GM23248 (cell line): ENCODE measurements at regions not wholly inside any gene's neighbourhood (a gene's known extent, or its start where the extent isn't known, plus 50 kb on each side); places are given as distances from the start of the nearest gene placed in this dataset.

ENCODE experiments used
- DNase-seq: peaks from one replicate; pipeline ENCODE4 v3.0.0-alpha.2; 2015
- H2AFZ ChIP-seq: fragments of 200-600 bp; sonication (generic); 2 replicates; pipeline ENCODE4 v1.6.1; 2016; ENCODE audit warnings: antibody characterized with exemption
- H3F3A ChIP-seq: fragments of 200-600 bp; sonication (generic); 2 replicates; pipeline ENCODE4 v1.6.1; 2016; ENCODE audit warnings: mild to moderate bottlenecking, antibody characterized with exemption, mixed run types; ENCODE audit not compliant: insufficient read depth
- H3K27ac ChIP-seq: fragments of 200-600 bp; sonication (generic); 2 replicates; pipeline ENCODE4 v1.5.1; 2016; ENCODE audit warnings: mild to moderate bottlenecking
- H3K27me3 ChIP-seq: fragments of 200-600 bp; sonication (generic); replicated peaks from 2 replicates; pipeline ENCODE4 v1.6.1; 2016; ENCODE audit warnings: mild to moderate bottlenecking; ENCODE audit not compliant: insufficient read depth
- H3K36me3 ChIP-seq: fragments of 200-600 bp; sonication (generic); 2 replicates; pipeline ENCODE4 v1.6.1; 2016; ENCODE audit warnings: low read depth, mild to moderate bottlenecking
- H3K4me1 ChIP-seq: fragments of 200-600 bp; sonication (generic); 2 replicates; pipeline ENCODE4 v1.6.1; 2016; ENCODE audit warnings: mild to moderate bottlenecking; ENCODE audit not compliant: insufficient read depth
- H3K4me2 ChIP-seq: fragments of 200-600 bp; sonication (generic); one replicate; pipeline ENCODE4 v1.6.1; 2016; ENCODE audit warnings: mild to moderate bottlenecking; ENCODE audit not compliant: unreplicated experiment
- H3K4me3 ChIP-seq: fragments of 200-600 bp; sonication (generic); 2 replicates; pipeline ENCODE4 v1.5.1; 2016; ENCODE audit warnings: mild to moderate bottlenecking
- H3K79me2 ChIP-seq: fragments of 200-600 bp; sonication (generic); 2 replicates; pipeline ENCODE4 v1.6.1; 2016; ENCODE audit warnings: mild to moderate bottlenecking; ENCODE audit not compliant: insufficient read depth
- H3K9ac ChIP-seq: fragments of 200-600 bp; sonication (generic); 2 replicates; pipeline ENCODE4 v1.6.1; 2016; ENCODE audit warnings: mild to moderate bottlenecking
- H3K9me2 ChIP-seq: fragments of 200-600 bp; sonication (generic); 2 replicates; pipeline ENCODE4 v1.6.1; 2016; ENCODE audit warnings: mixed run types, mild to moderate bottlenecking, moderate library complexity; ENCODE audit not compliant: insufficient read depth
- H3K9me3 ChIP-seq: fragments of 200-600 bp; sonication (generic); one replicate; pipeline ENCODE4 v1.6.1; 2017; ENCODE audit warnings: low read depth
- H4K20me1 ChIP-seq: fragments of 200-600 bp; sonication (generic); 2 replicates; pipeline ENCODE4 v1.6.0; 2016; ENCODE audit not compliant: insufficient read depth
- EZH2 ChIP-seq: fragments of 200-600 bp; sonication (generic); IDR thresholded peaks from 2 replicates; pipeline ENCODE4 v1.6.1; 2018; ENCODE audit warnings: antibody characterized with exemption, mild to moderate bottlenecking; ENCODE audit not compliant: insufficient read depth, poor library complexity, severe bottlenecking
- EZH2phosphoT487 ChIP-seq: fragments of 200-600 bp; sonication (generic); IDR thresholded peaks from 2 replicates; pipeline ENCODE4 v1.6.1; 2018; ENCODE audit warnings: antibody characterized with exemption, moderate library complexity, mild to moderate bottlenecking, low read depth; ENCODE audit not compliant: insufficient read depth
- WGBS, 2 experiments: methylation state at CpG; one replicate each; pipeline ENCODE4 v1.1.6; 2015 to 2017; ENCODE audit warnings: low lambda C conversion rate in 2 of 2, low coverage in 1 of 2; ENCODE audit errors: missing lambda C conversion rate in 2 of 2; 5-methylcytosine and 5-hydroxymethylcytosine counted together
- in situ Hi-C: fragments of 300-500 bp; cut with MboI; formaldehyde crosslinking; loops from 2 replicates; pipeline ENCODE4 v1.15.0; 2020

GRCh38 chr4:58809948-58810347 is 1699.8 kb upstream of the IGFBP7 start:
- 19 to 26% methylated on average over 2 of the region's 2 CpGs for WGBS, 2 experiments
- Histone ChIP-seq H3K9me3 (no peaks in the 10 kb centered on the region), H2AFZ (no peak overlapping the region), H3K4me2 (no peak overlapping the region), H3K79me2 (no peaks in the 10 kb centered on the region), H3K9ac (no peak overlapping the region), H3K4me1 (no peaks in the 10 kb centered on the region), H3F3A (no peaks in the 10 kb centered on the region), H4K20me1 (no peaks in the 10 kb centered on the region), H3K27me3 (no peaks in the 10 kb centered on the region), H3K36me3 (no peaks in the 10 kb centered on the region), H3K27ac (no peak overlapping the region), H3K4me3 (no peak overlapping the region), H3K9me2 (no peaks in the 10 kb centered on the region)
- DNase-seq = no peak
- in situ Hi-C loops = no loop called here
- TF ChIP-seq EZH2phosphoT487 (no peak), EZH2 (no peak)

GRCh38 chr4:58809366-58809765 is 1699.2 kb upstream of the IGFBP7 start:
- no peaks in the 10 kb centered on the region for H3K9me2 ChIP-seq
- DNase-seq = no peak
- no peak overlapping the region for H3K27ac ChIP-seq
- TF ChIP-seq EZH2 (no peak), EZH2phosphoT487 (no peak)
- H3K4me1 ChIP-seq = no peaks in the 10 kb centered on the region
- H3K36me3 ChIP-seq = no peaks in the 10 kb centered on the region
- H3K4me3 ChIP-seq = no peak overlapping the region
- no peaks in the 10 kb centered on the region for H3K9me3 ChIP-seq
- no peak overlapping the region for H3K4me2 ChIP-seq
- no peaks in the 10 kb centered on the region for H3K27me3 ChIP-seq
- in situ Hi-C loops = no loop called here
- no peaks in the 10 kb centered on the region for H3F3A ChIP-seq
- H3K9ac ChIP-seq = no peak overlapping the region
- WGBS, 2 experiments = 47% methylated on average over 3 of the region's 3 CpGs
- H4K20me1 ChIP-seq = no peaks in the 10 kb centered on the region
- H3K79me2 ChIP-seq = no peaks in the 10 kb centered on the region
- no peak overlapping the region for H2AFZ ChIP-seq

GRCh38 chr4:58808817-58809216 is 1698.6 kb upstream of the IGFBP7 start:
- H3K27me3 ChIP-seq = no peaks in the 10 kb centered on the region
- TF ChIP-seq EZH2phosphoT487 = no peak
- TF ChIP-seq EZH2 = no peak
- no peak overlapping the region for H3K4me2 ChIP-seq
- H2AFZ ChIP-seq = no peak overlapping the region
- no peaks in the 10 kb centered on the region for H3K36me3 ChIP-seq
- H3K4me1 ChIP-seq = no peaks in the 10 kb centered on the region
- no peaks in the 10 kb centered on the region for H4K20me1 ChIP-seq
- H3K9me3 ChIP-seq = no peaks in the 10 kb centered on the region
- no peak overlapping the region for H3K27ac ChIP-seq
- in situ Hi-C loops = no loop called here
- DNase-seq = no peak
- H3K4me3 ChIP-seq = no peak overlapping the region
- H3F3A ChIP-seq = no peaks in the 10 kb centered on the region
- no peaks in the 10 kb centered on the region for H3K79me2 ChIP-seq
- WGBS, 2 experiments = 14 to 41% methylated on average over 2 of the region's 2 CpGs
- no peak overlapping the region for H3K9ac ChIP-seq
- no peaks in the 10 kb centered on the region for H3K9me2 ChIP-seq

DNA sequence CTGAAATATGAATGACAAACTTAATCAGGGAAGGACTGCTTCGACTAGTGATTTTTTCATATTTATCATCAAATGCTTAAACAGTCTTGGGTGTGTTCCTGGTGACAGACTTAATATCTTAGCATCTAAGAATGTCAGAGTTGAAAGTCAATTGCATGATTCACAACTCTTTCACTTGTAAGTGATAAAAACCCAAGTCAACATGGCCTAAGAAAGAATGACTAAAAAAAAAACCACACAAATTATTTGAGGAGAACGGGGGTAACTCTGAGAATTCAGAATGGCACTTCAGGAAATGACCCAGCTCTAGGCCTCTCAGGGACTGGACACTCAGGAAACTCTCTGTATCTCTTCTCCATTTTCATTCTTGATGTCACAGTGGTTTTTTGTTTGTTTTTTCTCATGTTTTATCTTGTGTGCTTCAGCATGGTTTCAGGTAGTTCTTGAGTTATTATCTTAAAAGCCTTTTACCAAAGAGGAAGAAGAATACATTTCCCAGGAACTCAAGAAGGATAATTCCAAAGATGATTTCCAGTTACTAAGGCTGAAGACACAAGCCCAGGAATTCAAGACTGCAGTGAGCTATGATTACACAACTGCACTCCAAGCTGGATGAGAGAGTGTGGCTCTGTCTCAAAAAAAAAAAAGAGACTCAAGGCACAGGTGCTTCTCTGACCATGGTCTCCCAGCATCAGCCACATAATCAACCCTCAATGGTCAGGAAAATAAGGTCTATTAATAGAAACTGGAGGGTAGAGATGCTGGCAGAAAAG is 1697.8 kb upstream of the IGFBP7 start:
- H3F3A ChIP-seq = no peaks in the 10 kb centered on the region
- H4K20me1 ChIP-seq = no peaks in the 10 kb centered on the region
- no peak overlapping the region for H2AFZ ChIP-seq
- no peak overlapping the region for H3K4me3 ChIP-seq
- no peaks in the 10 kb centered on the region for H3K36me3 ChIP-seq
- no peak overlapping the region for H3K4me2 ChIP-seq
- H3K9ac ChIP-seq = no peak overlapping the region
- H3K9me3 ChIP-seq = no peaks in the 10 kb centered on the region
- H3K79me2 ChIP-seq = no peaks in the 10 kb centered on the region
- DNase-seq = no peak
- no peaks in the 10 kb centered on the region for H3K27me3 ChIP-seq
- TF ChIP-seq EZH2phosphoT487 (no peak), EZH2 (no peak)
- WGBS, 2 experiments = 9% methylated on average over 2 of the region's 2 CpGs
- in situ Hi-C loops = no loop called here
- no peak overlapping the region for H3K27ac ChIP-seq
- H3K9me2 ChIP-seq = no peaks in the 10 kb centered on the region
- no peaks in the 10 kb centered on the region for H3K4me1 ChIP-seq

- Histone ChIP-seq H3K27ac (no peak overlapping the region), H3K4me1 (no peaks in the 10 kb centered on the region), H3K9me3 (peaks cover 3% of the 10 kb centered on the region), H3K36me3 (no peaks in the 10 kb centered on the region), H3K79me2 (no peaks in the 10 kb centered on the region), H3K4me2 (no peak overlapping the region), H3K9ac (no peak overlapping the region), H3F3A (no peaks in the 10 kb centered on the region), H3K27me3 (no peaks in the 10 kb centered on the region), H4K20me1 (no peaks in the 10 kb centered on the region), H2AFZ (no peak overlapping the region), H3K4me3 (no peak overlapping the region), H3K9me2 (no peaks in the 10 kb centered on the region)
- TF ChIP-seq EZH2 = no peak
- no peak for TF ChIP-seq EZH2phosphoT487
- WGBS, 2 experiments = 5 to 6% methylated on average over 1 of the region's 1 CpG
- DNase-seq = no peak
- in situ Hi-C loops = no loop called here
Observed at GRCh38 chr4:58776627-58777026, 1666.4 kb upstream of the IGFBP7 start.
